Naive thymus-derived CD4-positive, alpha-beta T cell (primary cell): ENCODE measurements at regions not wholly inside any gene's neighbourhood (a gene's known extent, or its start where the extent isn't known, plus 50 kb on each side); places are given as distances from the start of the nearest gene placed in this dataset.

Experiments used
- ATAC-seq: fragments of 150-1000 bp; cut with Tn5 transposase; 2 replicates; pipeline ENCODE4 v1.10.0; 2021; ENCODE audit warnings: mild to moderate bottlenecking, moderate library complexity
- CTCF ChIA-PET: fragments of 350-600 bp; sonication (Branson Sonifier 250); formaldehyde crosslinking; loops from one replicate; lab custom pipeline; 2021; ENCODE audit warnings: antibody characterized with exemption; lab: Charles Lee
- POLR2A ChIA-PET: fragments of 350-600 bp; sonication (Branson Sonifier 250); formaldehyde crosslinking; loops from one replicate; lab custom pipeline; 2021; ENCODE audit warnings: antibody characterized with exemption, inconsistent platforms; lab: Charles Lee
- DNase-seq, 9 donors: peaks; one replicate each; pipeline versions ENCODE4 v3.0.0 to v3.0.0-alpha.2; 2020 to 2022; ENCODE audit warnings: mixed read lengths in 1 of 9
- H3K27ac ChIP-seq: one replicate; pipeline ENCODE4 v1.7.0; 2013; ENCODE audit warnings: mild to moderate bottlenecking, low read depth, low read length, moderate library complexity
- H3K27me3 ChIP-seq, 2 donors: one replicate each; pipeline ENCODE4 v1.7.0; 2013; ENCODE audit warnings: low read length in 2 of 2, mild to moderate bottlenecking in 2 of 2, moderate library complexity in 2 of 2; ENCODE audit not compliant: control insufficient read depth in 2 of 2, insufficient read depth in 2 of 2
- H3K36me3 ChIP-seq, 3 experiments: 1 replicate in 2 of 3; 2 replicates in 1 of 3; pipeline ENCODE4 v1.7.0; 2013; ENCODE audit warnings: low read length in 3 of 3, mild to moderate bottlenecking in 3 of 3, moderate library complexity in 1 of 3; ENCODE audit not compliant: insufficient read depth in 3 of 3, control insufficient read depth in 2 of 3
- H3K4me1 ChIP-seq, 2 donors: one replicate each; pipeline ENCODE4 v1.7.0; 2013; ENCODE audit warnings: low read length in 2 of 2, mild to moderate bottlenecking in 2 of 2, moderate library complexity in 1 of 2; ENCODE audit not compliant: control insufficient read depth in 2 of 2, insufficient read depth in 2 of 2
- H3K4me3 ChIP-seq: 2 replicates; pipeline ENCODE4 v1.7.0; 2013; ENCODE audit warnings: mild to moderate bottlenecking, low read length
- H3K9me3 ChIP-seq, 3 experiments: 1 replicate in 2 of 3; 2 replicates in 1 of 3; pipeline ENCODE4 v1.7.0; 2013; ENCODE audit warnings: low read length in 3 of 3; ENCODE audit not compliant: control insufficient read depth in 2 of 3
- H3K27ac Mint-ChIP-seq, 9 donors: one replicate each; pipeline ENCODE4 v1.8.0; 2020 to 2022; ENCODE audit warnings: mixed read lengths in 9 of 9, mild to moderate bottlenecking in 8 of 9, moderate library complexity in 5 of 9, inconsistent platforms in 2 of 9
- H3K27me3 Mint-ChIP-seq, 5 donors: one replicate each; pipeline ENCODE4 v1.8.0; 2021 to 2022; ENCODE audit warnings: mixed read lengths in 5 of 5, mild to moderate bottlenecking in 1 of 5
- H3K36me3 Mint-ChIP-seq, 5 donors: one replicate each; pipeline ENCODE4 v1.8.0; 2020 to 2022; ENCODE audit warnings: mixed read lengths in 5 of 5, mild to moderate bottlenecking in 3 of 5, inconsistent platforms in 1 of 5
- H3K4me1 Mint-ChIP-seq, 7 donors: one replicate each; pipeline ENCODE4 v1.8.0; 2020 to 2022; ENCODE audit warnings: mixed read lengths in 7 of 7, mild to moderate bottlenecking in 3 of 7, inconsistent platforms in 1 of 7
- H3K4me3 Mint-ChIP-seq, 10 donors: one replicate each; pipeline ENCODE4 v1.8.0; 2020 to 2022; ENCODE audit warnings: mild to moderate bottlenecking in 10 of 10, mixed read lengths in 10 of 10, moderate library complexity in 6 of 10, inconsistent platforms in 2 of 10
- H3K9me3 Mint-ChIP-seq, 11 donors: one replicate each; pipeline ENCODE4 v1.8.0; 2020 to 2022; ENCODE audit warnings: mixed read lengths in 11 of 11, mild to moderate bottlenecking in 4 of 11, inconsistent platforms in 1 of 11, moderate library complexity in 1 of 11
- intact Hi-C, 2 donors: fragments of 100-400 bp; cut with micrococcal nuclease; formaldehyde crosslinking; loops; one replicate each; pipeline ENCODE4 v1.15.1; 2023

DNA sequence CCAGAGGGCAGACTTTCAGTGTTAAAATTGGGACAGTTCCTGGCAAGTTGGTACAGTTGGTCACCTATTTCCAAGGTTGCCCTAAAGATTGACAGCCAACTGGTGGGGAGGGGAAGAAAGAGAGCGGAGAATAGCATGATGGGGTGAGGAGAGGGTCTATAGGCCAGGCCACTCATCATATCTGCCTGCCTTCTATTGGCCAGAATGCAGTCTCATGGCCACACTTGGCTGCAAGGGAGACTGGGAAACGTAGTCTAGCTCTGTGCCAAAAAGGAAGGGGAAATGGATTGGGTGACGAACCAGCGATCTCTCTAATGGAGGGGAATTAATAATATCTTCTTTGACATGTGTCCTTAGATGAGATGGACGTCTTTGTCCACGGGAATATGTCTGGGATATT lies 197.4 kb upstream of the ATP6AP2 start:
- Histone ChIP-seq H3K4me3 (no peak overlapping the region), H3K27me3 (no peaks in the 10 kb centered on the region), H3K9me3 (no peaks in the 10 kb centered on the region), H3K27ac (no peak overlapping the region), H3K4me1 (no peaks in the 10 kb centered on the region), H3K36me3 (no peaks in the 10 kb centered on the region)
- ATAC-seq (no peak), DNase-seq (no peak)
- POLR2A ChIA-PET: no interaction called here
- Mint-ChIP-seq H3K27ac (no peak overlapping the region), H3K9me3 (peaks cover 0 to 2% (median 0%) of the 10 kb centered on the region in 11 donors), H3K4me1 (peaks cover 0 to 3% (median 0%) of the 10 kb centered on the region in 7 donors), H3K36me3 (no peaks in the 10 kb centered on the region), H3K27me3 (peaks cover 0 to 3% (median 0%) of the 10 kb centered on the region in 5 donors), H3K4me3 (no peak overlapping the region)
- CTCF ChIA-PET: no interaction called here
- intact Hi-C loops: no loop called here

DNA sequence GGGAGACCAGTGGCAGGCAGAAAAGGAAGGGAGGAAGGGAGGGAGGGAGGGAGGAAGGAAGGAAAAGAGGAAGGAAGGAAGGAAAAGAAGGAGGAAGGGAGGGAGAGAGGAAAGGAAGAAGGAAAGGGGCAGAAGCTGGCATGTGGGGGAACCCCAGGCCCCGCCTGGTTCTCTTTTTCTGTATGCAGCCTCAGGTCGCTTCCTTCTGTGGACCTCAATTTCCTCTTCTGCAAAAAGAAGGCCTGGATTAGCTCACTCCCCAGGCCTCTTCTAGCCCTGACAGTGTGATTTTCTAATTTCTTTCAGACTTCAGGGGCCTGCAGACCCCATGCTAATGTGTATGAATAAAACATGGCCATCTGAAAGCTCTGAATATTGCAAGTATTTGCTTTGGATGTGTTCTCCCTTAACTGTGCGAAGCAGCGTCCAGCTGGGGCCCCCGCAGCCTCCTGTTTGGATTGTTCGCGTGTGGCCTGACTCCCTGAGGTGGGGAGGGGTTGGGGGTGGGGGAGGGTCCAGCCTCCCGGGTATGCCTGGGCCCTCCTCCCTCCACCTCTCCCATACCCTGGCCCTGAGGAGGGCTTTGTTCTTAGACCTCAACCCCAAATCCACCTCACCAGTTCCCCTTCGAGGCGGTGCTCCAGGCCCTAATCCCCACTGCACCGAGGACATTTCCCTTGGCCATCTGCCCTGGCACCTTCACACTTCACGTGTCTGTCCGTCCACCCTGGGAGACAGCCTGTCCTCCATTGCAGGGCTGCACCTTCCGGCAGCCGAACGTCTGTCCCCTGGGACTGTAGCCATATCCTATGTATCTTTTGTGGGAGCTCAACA lies 199.9 kb upstream of the ATP6AP2 start:
- Histone ChIP-seq H3K4me1 (no peaks in the 10 kb centered on the region), H3K27me3 (no peaks in the 10 kb centered on the region), H3K4me3 (no peak overlapping the region), H3K9me3 (no peaks in the 10 kb centered on the region), H3K27ac (no peak overlapping the region), H3K36me3 (no peaks in the 10 kb centered on the region)
- ATAC-seq (peak; percentile 68), DNase-seq (no peak)
- Mint-ChIP-seq H3K27me3 (peaks cover 0 to 3% (median 0%) of the 10 kb centered on the region in 5 donors), H3K36me3 (no peaks in the 10 kb centered on the region), H3K27ac (no peak overlapping the region), H3K4me1 (peaks cover 0 to 1% (median 0%) of the 10 kb centered on the region in 7 donors), H3K9me3 (peaks cover 0 to 2% (median 0%) of the 10 kb centered on the region in 11 donors), H3K4me3 (no peak overlapping the region)
- CTCF ChIA-PET: no interaction called here
- POLR2A ChIA-PET: no interaction called here
- intact Hi-C loops: no loop called here

DNA sequence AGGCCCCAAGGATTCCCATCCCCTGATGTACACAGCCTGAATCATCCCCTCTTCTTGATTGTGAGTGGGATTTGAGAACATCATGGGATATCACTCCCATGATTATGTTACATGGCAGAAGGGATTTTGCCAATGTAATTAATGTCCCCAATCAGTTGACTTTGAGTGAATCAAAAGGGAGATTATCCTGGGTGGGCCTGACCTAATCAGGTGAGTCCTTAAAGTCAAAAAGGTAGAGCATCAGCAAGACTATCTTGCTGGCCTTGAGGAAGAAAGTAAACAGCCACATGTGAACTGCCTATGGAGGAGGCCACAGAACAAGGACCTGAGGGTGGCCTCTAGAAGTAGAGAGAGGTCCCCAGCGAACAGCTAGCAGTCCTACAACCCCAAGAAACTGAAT lies 203.1 kb upstream of the ATP6AP2 start:
- no peaks in the 10 kb centered on the region for H3K9me3 ChIP-seq
- no peaks in the 10 kb centered on the region for H3K36me3 Mint-ChIP-seq
- H3K27me3 ChIP-seq: no peaks in the 10 kb centered on the region
- no peak overlapping the region for H3K27ac Mint-ChIP-seq
- intact Hi-C loops: no loop called here
- POLR2A ChIA-PET: no interaction called here
- peaks cover 0 to 1% (median 0%) of the 10 kb centered on the region in 7 donors for H3K4me1 Mint-ChIP-seq
- H3K27me3 Mint-ChIP-seq: peaks cover 0 to 3% (median 0%) of the 10 kb centered on the region in 5 donors
- no peak overlapping the region for H3K27ac ChIP-seq
- ATAC-seq: no peak
- H3K4me3 ChIP-seq: no peak overlapping the region
- CTCF ChIA-PET: no interaction called here
- DNase-seq: no peak
- no peaks in the 10 kb centered on the region for H3K4me1 ChIP-seq
- H3K36me3 ChIP-seq: no peaks in the 10 kb centered on the region
- H3K4me3 Mint-ChIP-seq: no peak overlapping the region
- peaks cover 0 to 3% (median 0%) of the 10 kb centered on the region in 11 donors for H3K9me3 Mint-ChIP-seq

DNA sequence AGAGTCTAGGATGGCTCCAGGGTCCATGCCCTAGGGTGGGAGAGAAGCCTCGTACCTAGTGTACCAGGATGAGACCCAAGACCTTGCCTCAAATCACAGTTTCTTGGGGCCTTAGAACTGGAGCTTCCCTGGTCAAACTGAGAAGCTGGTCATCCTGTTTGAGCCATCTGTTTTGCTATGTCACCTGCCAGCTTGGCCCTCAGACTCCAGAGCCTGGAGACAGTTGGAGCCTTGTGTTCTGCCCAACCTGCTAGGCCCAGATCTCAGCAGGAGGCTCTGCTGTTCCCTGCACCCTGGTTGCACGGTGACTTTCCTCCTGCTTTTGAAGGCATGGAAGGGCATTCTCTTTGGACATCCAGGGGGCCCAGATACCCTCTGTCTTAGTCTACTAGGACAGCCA lies 206.3 kb upstream of the ATP6AP2 start:
- CTCF ChIA-PET: no interaction called here
- POLR2A ChIA-PET: no interaction called here

DNA sequence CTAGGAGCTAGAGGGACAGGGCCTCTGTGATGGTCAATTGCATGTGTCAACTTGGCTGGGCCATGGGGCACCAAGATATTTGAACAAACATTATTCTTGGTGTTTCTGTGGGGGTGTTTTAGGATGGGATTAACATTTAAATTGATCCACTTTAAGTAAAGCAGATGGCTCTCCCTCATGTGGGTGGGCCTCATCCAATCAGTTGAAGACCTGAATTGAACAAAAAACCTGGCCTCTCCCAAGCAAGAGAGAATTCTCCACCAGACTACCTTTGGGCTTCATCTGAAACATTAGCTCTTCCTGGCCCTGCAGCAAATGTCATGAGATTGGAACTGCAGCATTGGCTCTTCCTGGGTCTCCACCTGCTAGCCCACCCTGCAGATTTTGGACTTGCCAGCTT lies 207.1 kb upstream of the ATP6AP2 start:
- no peak overlapping the region for H3K4me3 ChIP-seq
- Mint-ChIP-seq H3K4me1 (no peaks in the 10 kb centered on the region), H3K36me3 (no peaks in the 10 kb centered on the region), H3K4me3 (no peak overlapping the region), H3K27me3 (no peaks in the 10 kb centered on the region), H3K27ac (no peak overlapping the region), H3K9me3 (peaks cover 0 to 3% (median 0%) of the 10 kb centered on the region in 11 donors)
- CTCF ChIA-PET: no interaction called here
- no peak for ATAC-seq
- H3K27ac ChIP-seq: no peak overlapping the region
- no peaks in the 10 kb centered on the region for H3K9me3 ChIP-seq
- H3K27me3 ChIP-seq: no peaks in the 10 kb centered on the region
- H3K36me3 ChIP-seq: no peaks in the 10 kb centered on the region
- DNase-seq: no peak
- intact Hi-C loops: no loop called here
- POLR2A ChIA-PET: no interaction called here
- H3K4me1 ChIP-seq: no peaks in the 10 kb centered on the region

More for the DNA sequence above, 206.3 kb upstream of the ATP6AP2 start:
- no peak overlapping the region for H3K4me3 ChIP-seq
- no peak overlapping the region for H3K27ac ChIP-seq
- no peaks in the 10 kb centered on the region for H3K27me3 ChIP-seq
- intact Hi-C loops: no loop called here
- Mint-ChIP-seq H3K4me1 (no peaks in the 10 kb centered on the region), H3K36me3 (no peaks in the 10 kb centered on the region), H3K27me3 (no peaks in the 10 kb centered on the region), H3K4me3 (no peak overlapping the region), H3K27ac (no peak overlapping the region), H3K9me3 (peaks cover 0 to 3% (median 0%) of the 10 kb centered on the region in 11 donors)
- DNase-seq (no peak), ATAC-seq (no peak)
- H3K4me1 ChIP-seq: no peaks in the 10 kb centered on the region
- no peaks in the 10 kb centered on the region for H3K36me3 ChIP-seq
- H3K9me3 ChIP-seq: no peaks in the 10 kb centered on the region

DNA sequence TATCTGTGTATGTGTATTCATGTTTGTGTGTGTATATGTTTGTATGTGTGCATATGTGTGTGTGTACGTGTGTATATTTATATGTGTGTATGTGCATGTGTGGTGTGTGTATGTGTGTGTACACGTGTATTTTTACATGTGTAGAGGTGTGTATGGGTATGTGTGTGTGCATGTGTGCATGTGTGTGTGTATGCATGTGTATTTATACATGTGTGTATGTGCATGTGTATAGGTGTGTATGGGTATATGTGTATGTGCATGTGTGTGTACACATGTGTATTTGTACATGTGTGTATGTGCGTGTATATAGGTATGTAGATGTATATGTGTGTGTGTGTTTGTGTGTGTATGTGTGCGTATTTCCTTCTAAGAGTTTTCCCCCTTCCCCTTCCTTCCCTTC lies 207.7 kb upstream of the ATP6AP2 start:
- Histone ChIP-seq H3K4me3 (no peak overlapping the region), H3K9me3 (no peaks in the 10 kb centered on the region), H3K36me3 (no peaks in the 10 kb centered on the region), H3K27me3 (no peaks in the 10 kb centered on the region), H3K27ac (no peak overlapping the region), H3K4me1 (no peaks in the 10 kb centered on the region)
- H3K9me3 Mint-ChIP-seq: peaks cover 0 to 3% (median 0%) of the 10 kb centered on the region in 11 donors
- H3K4me3 Mint-ChIP-seq: no peak overlapping the region
- intact Hi-C loops: no loop called here
- ATAC-seq (no peak), DNase-seq (no peak)
- ChIA-PET POLR2A (no interaction called here), CTCF (no interaction called here)
- H3K36me3 Mint-ChIP-seq: no peaks in the 10 kb centered on the region
- no peaks in the 10 kb centered on the region for H3K27me3 Mint-ChIP-seq
- no peak overlapping the region for H3K27ac Mint-ChIP-seq
- H3K4me1 Mint-ChIP-seq: no peaks in the 10 kb centered on the region

DNA sequence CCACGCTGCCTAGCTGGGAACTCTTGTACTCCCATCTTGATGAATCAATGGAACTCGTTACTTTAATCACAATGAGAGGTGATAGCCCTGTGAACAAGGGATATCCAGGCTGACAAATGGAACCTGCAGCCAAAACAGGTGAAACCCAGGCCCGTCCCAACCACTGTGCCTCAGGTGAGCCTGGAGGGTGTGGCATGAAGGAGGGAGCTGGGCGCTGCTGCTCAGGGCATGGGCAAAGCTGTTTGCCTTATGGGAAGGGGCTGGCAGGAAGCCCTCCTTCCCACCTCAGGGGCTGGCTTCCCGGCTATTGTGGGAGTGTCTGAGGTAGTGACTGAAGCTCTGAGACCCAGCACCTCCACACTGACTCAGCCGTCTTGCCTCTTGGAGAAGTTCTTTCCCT lies 209.4 kb upstream of the ATP6AP2 start:
- DNase-seq: no peak
- Mint-ChIP-seq H3K4me1 (no peaks in the 10 kb centered on the region), H3K27ac (no peak overlapping the region), H3K27me3 (no peaks in the 10 kb centered on the region), H3K36me3 (no peaks in the 10 kb centered on the region), H3K9me3 (peaks cover 0 to 3% (median 0%) of the 10 kb centered on the region in 11 donors), H3K4me3 (no peak overlapping the region)
- no peak for ATAC-seq
- no peaks in the 10 kb centered on the region for H3K27me3 ChIP-seq
- H3K4me1 ChIP-seq: no peaks in the 10 kb centered on the region
- ChIA-PET POLR2A (no interaction called here), CTCF (no interaction called here)
- H3K36me3 ChIP-seq: no peaks in the 10 kb centered on the region
- no peak overlapping the region for H3K4me3 ChIP-seq
- H3K27ac ChIP-seq: no peak overlapping the region
- intact Hi-C loops: no loop called here
- no peaks in the 10 kb centered on the region for H3K9me3 ChIP-seq
